ENCODE measurements at regions not wholly inside any gene's neighbourhood (a gene's known extent, or its start where the extent isn't known, plus 50 kb on each side); places are given as distances from the start of the nearest gene placed in this dataset.

DNA sequence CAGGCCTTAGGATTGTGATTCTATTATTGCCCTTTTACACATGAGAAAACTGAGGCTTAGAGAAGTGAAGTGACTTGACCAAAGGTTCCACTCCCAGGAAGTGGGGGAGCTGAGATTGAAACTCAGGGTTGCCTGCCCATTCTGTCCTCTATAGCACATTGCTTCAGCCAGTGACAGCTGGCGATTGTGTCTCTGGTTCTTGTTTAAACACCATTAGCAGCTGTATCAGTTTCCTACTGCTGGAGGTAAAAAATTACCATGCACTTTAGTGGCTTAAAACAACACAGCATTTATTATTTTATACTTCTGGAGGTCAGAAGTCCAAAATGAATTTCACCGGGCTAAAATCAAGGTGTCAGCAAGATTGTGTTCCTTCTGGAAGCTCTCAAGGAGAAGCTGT lies 205.8 kb upstream of the MAMLD1 start:
- TF ChIP-seq EZH2phosphoT487 (IDR thresholded peaks at IDR 0.05; ENCODE audit: low read depth, severe bottlenecking, unreplicated experiment), result no peak
- no peak for TF ChIP-seq EZH2 (IDR thresholded peaks at IDR 0.05; ENCODE audit: borderline replicate concordance)
- TF ChIP-seq, protein P1, sequence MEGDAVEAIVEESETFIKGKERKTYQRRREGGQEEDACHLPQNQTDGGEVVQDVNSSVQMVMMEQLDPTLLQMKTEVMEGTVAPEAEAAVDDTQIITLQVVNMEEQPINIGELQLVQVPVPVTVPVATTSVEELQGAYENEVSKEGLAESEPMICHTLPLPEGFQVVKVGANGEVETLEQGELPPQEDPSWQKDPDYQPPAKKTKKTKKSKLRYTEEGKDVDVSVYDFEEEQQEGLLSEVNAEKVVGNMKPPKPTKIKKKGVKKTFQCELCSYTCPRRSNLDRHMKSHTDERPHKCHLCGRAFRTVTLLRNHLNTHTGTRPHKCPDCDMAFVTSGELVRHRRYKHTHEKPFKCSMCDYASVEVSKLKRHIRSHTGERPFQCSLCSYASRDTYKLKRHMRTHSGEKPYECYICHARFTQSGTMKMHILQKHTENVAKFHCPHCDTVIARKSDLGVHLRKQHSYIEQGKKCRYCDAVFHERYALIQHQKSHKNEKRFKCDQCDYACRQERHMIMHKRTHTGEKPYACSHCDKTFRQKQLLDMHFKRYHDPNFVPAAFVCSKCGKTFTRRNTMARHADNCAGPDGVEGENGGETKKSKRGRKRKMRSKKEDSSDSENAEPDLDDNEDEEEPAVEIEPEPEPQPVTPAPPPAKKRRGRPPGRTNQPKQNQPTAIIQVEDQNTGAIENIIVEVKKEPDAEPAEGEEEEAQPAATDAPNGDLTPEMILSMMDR (IDR thresholded peaks at IDR 0.05; ENCODE audit: poor library complexity), result no peak
- Histone ChIP-seq H4K20me1 (ENCODE audit: insufficient read depth, poor library complexity, severe bottlenecking) (no peaks in the 10 kb centered on the region), H2AFZ (no peak overlapping the region), H3K36me3 (replicated peaks; ENCODE audit: insufficient read depth, low read depth) (no peaks in the 10 kb centered on the region), H3K4me1 (ENCODE audit: insufficient read depth) (no peaks in the 10 kb centered on the region), H3K4me3 (no peak overlapping the region), H3K27ac (no peak overlapping the region), H3K9me3 (ENCODE audit: low read depth) (no peaks in the 10 kb centered on the region), H3K79me2 (no peaks in the 10 kb centered on the region), H3K9me2 (replicated peaks; ENCODE audit: insufficient read depth) (no peaks in the 10 kb centered on the region), H3K4me2 (no peak overlapping the region), H3K27me3 (no peaks in the 10 kb centered on the region)
- no peak for DNase-seq (ENCODE audit: low spot score)
- 54% methylated on average over 2 of the region's 2 CpGs for WGBS (ENCODE audit: low lambda C conversion rate, missing lambda C conversion rate)

DNA sequence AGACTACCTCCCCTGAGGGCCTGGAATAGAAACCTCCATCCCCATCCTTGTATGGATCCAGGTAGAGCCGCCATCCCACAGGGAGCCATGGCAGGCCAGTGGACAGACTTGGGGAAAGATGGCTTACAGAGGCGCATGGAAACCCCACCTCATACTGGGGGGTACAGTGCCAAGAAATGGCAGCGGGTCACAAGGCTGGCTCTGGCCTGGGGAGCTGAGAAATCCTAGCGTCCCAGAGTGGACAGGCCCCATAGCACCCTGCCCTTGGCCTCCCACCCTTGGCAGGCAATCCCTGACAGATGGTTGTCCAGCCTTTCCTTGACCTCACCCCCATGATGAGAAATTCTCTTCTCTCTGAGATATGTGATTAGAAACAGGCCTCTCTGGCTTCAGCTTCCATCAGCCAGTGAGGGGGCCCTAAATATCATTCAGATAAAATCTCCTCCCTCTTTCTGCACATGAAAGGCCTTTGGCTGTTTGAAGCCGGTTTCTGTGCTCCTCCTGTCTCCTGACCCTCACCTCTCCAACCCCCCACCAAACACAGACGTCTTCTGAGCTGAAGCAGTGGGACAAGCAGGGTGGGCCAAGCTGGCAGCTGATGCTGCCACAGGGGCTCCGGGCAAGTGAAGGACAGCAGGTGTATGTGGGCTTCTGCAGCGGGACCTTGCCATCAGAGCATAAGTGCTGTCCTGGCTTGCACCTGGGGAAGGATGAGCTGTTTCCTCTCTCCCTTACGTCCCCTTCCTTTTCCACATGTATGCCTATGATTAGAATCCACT lies 204.4 kb upstream of the MAMLD1 start:
- Histone ChIP-seq H3K4me1 (ENCODE audit: insufficient read depth) (no peaks in the 10 kb centered on the region), H3K9me3 (ENCODE audit: low read depth) (no peaks in the 10 kb centered on the region), H4K20me1 (ENCODE audit: insufficient read depth, poor library complexity, severe bottlenecking) (no peaks in the 10 kb centered on the region), H3K4me2 (no peak overlapping the region), H3K36me3 (replicated peaks; ENCODE audit: insufficient read depth, low read depth) (no peaks in the 10 kb centered on the region), H3K4me3 (no peak overlapping the region), H3K27me3 (no peaks in the 10 kb centered on the region), H3K27ac (no peak overlapping the region), H2AFZ (no peak overlapping the region), H3K79me2 (no peaks in the 10 kb centered on the region), H3K9me2 (replicated peaks; ENCODE audit: insufficient read depth) (no peaks in the 10 kb centered on the region)
- WGBS (ENCODE audit: low lambda C conversion rate, missing lambda C conversion rate), result 67% methylated on average over 9 of the region's 9 CpGs
- TF ChIP-seq, protein P1 (IDR thresholded peaks at IDR 0.05; ENCODE audit: poor library complexity), result no peak
- TF ChIP-seq EZH2 (IDR thresholded peaks at IDR 0.05; ENCODE audit: borderline replicate concordance), result no peak
- TF ChIP-seq EZH2phosphoT487 (IDR thresholded peaks at IDR 0.05; ENCODE audit: low read depth, severe bottlenecking, unreplicated experiment), result no peak
- DNase-seq (ENCODE audit: low spot score), result no peak

DNA sequence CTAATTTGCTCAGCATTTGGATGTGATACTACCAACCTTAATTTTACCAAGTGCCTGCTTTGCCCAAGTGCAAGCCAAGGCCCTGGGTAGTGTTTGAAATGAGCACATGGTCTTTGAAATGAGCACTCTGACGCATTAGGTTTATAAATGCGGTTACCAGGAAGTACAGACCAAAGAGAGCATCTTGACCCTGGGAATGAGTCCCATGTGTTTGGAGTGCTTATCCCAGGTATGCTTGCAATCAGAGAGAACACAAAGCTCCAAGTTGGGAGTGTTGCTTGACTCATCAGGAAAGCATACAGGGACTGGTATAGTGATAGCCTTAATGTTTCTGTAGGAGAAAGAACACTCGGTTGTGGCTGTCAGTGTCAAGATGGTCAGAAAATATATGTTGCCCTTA lies 203.6 kb upstream of the MAMLD1 start:
- no peaks in the 10 kb centered on the region for H3K9me2 ChIP-seq (replicated peaks; ENCODE audit: insufficient read depth)
- no peaks in the 10 kb centered on the region for H3K79me2 ChIP-seq
- H3K4me1 ChIP-seq (ENCODE audit: insufficient read depth), result no peaks in the 10 kb centered on the region
- no peaks in the 10 kb centered on the region for H4K20me1 ChIP-seq (ENCODE audit: insufficient read depth, poor library complexity, severe bottlenecking)
- H3K27ac ChIP-seq, result no peak overlapping the region
- H3K27me3 ChIP-seq, result no peaks in the 10 kb centered on the region
- WGBS (ENCODE audit: low lambda C conversion rate, missing lambda C conversion rate), result 67% methylated on average over 3 of the region's 3 CpGs
- no peaks in the 10 kb centered on the region for H3K9me3 ChIP-seq (ENCODE audit: low read depth)
- TF ChIP-seq EZH2 (IDR thresholded peaks at IDR 0.05; ENCODE audit: borderline replicate concordance) (no peak), EZH2phosphoT487 (IDR thresholded peaks at IDR 0.05; ENCODE audit: low read depth, severe bottlenecking, unreplicated experiment) (no peak)
- TF ChIP-seq, protein P1 (IDR thresholded peaks at IDR 0.05; ENCODE audit: poor library complexity), result no peak
- H2AFZ ChIP-seq, result no peak overlapping the region
- H3K36me3 ChIP-seq (replicated peaks; ENCODE audit: insufficient read depth, low read depth), result no peaks in the 10 kb centered on the region
- no peak overlapping the region for H3K4me2 ChIP-seq
- no peak for DNase-seq (ENCODE audit: low spot score)
- H3K4me3 ChIP-seq, result no peak overlapping the region
